Endothelial cell of umbilical vein (primary cell): ENCODE measurements at regions not wholly inside any gene's neighbourhood (a gene's known extent, or its start where the extent isn't known, plus 50 kb on each side); places are given as distances from the start of the nearest gene placed in this dataset.

Experiments
- BruUV-seq: library from RNA; stranded (reverse); fragments of 400-500 nt; replicated peaks from 2 replicates; lab custom pipeline; 2021; lab: Mats Ljungman, UMichigan
- CTCF ChIA-PET: fragments of 300-600, 350-600 bp; sonication (Branson Sonifier 250); formaldehyde crosslinking; loops from one replicate; lab custom pipeline; 2021; ENCODE audit warnings: antibody characterized with exemption, inconsistent platforms; lab: Charles Lee
- POLR2A ChIA-PET: fragments of 300-600, 350-600 bp; sonication (Branson Sonifier 250); formaldehyde crosslinking; loops from one replicate; lab custom pipeline; 2021; ENCODE audit warnings: antibody characterized with exemption, inconsistent platforms; lab: Charles Lee
- DNase-seq: peaks from one replicate; pipeline ENCODE4 v3.0.0-alpha.2; 2011; ENCODE audit warnings: low read depth, low spot score
- FAIRE-seq: peaks from 2 replicates; lab custom pipeline; 2011; peaks lifted over from hg19 to GRCh38; lab: Jason Lieb, UNC
- H2AFZ ChIP-seq: 2 replicates; pipeline ENCODE4 v1.6.0; 2012; ENCODE audit warnings: low read depth, low read length, control low read depth, inconsistent platforms
- H3K27ac ChIP-seq: 2 replicates; pipeline ENCODE4 v1.5.1; 2011; ENCODE audit warnings: low read depth, mild to moderate bottlenecking, control low read depth, low read length, moderate library complexity; ENCODE audit not compliant: insufficient read depth
- H3K27me3 ChIP-seq, 2 experiments: 2 replicates each; pipeline versions ENCODE4 v1.6.0 to v1.6.1; 2011; ENCODE audit warnings: low read length in 2 of 2, mixed read lengths in 1 of 2; ENCODE audit not compliant: control insufficient read depth in 2 of 2, insufficient read depth in 2 of 2
- H3K36me3 ChIP-seq, 2 experiments: 2 replicates in 1 of 2; 3 replicates in 1 of 2; pipeline ENCODE4 v1.5.1; 2011; ENCODE audit warnings: low read length in 2 of 2, mild to moderate bottlenecking in 1 of 2, moderate library complexity in 1 of 2; ENCODE audit not compliant: control insufficient read depth in 2 of 2, insufficient read depth in 2 of 2; ENCODE audit errors: extremely low read depth in 1 of 2
- H3K4me1 ChIP-seq: 3 replicates; pipeline ENCODE4 v1.5.1; 2011; ENCODE audit warnings: mild to moderate bottlenecking, low read length; ENCODE audit not compliant: control insufficient read depth, insufficient read depth; ENCODE audit errors: extremely low read depth
- H3K4me2 ChIP-seq: 2 replicates; pipeline ENCODE4 v1.6.1; 2011; ENCODE audit warnings: low read length, control low read depth, mixed read lengths; ENCODE audit not compliant: insufficient read depth
- H3K4me3 ChIP-seq, 3 experiments: fragments of 200-600 bp in 1 of 3; sonication (generic), shearing (Covaris generic) in 1 of 3; replicated peaks in 1 of 3; 2 replicates each; pipeline ENCODE4 v1.5.1; 2011 to 2016; ENCODE audit warnings: control low read depth in 3 of 3, low read length in 3 of 3, mild to moderate bottlenecking in 2 of 3, inconsistent platforms in 1 of 3, low read depth in 1 of 3, moderate library complexity in 1 of 3; ENCODE audit not compliant: insufficient read depth in 1 of 3
- H3K79me2 ChIP-seq: 2 replicates; pipeline ENCODE4 v1.6.0; 2012; ENCODE audit warnings: low read length, inconsistent platforms; ENCODE audit not compliant: control insufficient read depth, insufficient read depth
- H3K9ac ChIP-seq: replicated peaks from 2 replicates; pipeline ENCODE3; 2011; ENCODE audit warnings: low read length, control low read depth; ENCODE audit not compliant: insufficient read depth; ENCODE audit errors: extremely low read depth
- H3K9me1 ChIP-seq: replicated peaks from 3 replicates; pipeline ENCODE4 v1.6.0; 2011; ENCODE audit warnings: mild to moderate bottlenecking, low read length; ENCODE audit not compliant: control insufficient read depth, insufficient read depth; ENCODE audit errors: extremely low read depth
- H3K9me3 ChIP-seq: replicated peaks from 2 replicates; pipeline ENCODE4 v1.5.1; 2012; ENCODE audit warnings: low read length, inconsistent platforms; ENCODE audit not compliant: control insufficient read depth, insufficient read depth
- H4K20me1 ChIP-seq: replicated peaks from 2 replicates; pipeline ENCODE3; 2011; ENCODE audit warnings: mild to moderate bottlenecking, low read length; ENCODE audit not compliant: control insufficient read depth, insufficient read depth; ENCODE audit errors: extremely low read depth
- CTCF ChIP-seq, 2 donors: IDR thresholded peaks; 1 replicate in 1 of 2; 2 replicates in 1 of 2; pipeline ENCODE4 v1.5.1; 2011; ENCODE audit warnings: low read length in 2 of 2, mild to moderate bottlenecking in 2 of 2, moderate library complexity in 2 of 2, control low read depth in 1 of 2, inconsistent platforms in 1 of 2, low read depth in 1 of 2; ENCODE audit not compliant: insufficient read depth in 1 of 2; ENCODE audit errors: extremely low read depth in 1 of 2
- EZH2 ChIP-seq: IDR thresholded peaks from 2 replicates; pipeline ENCODE4 v1.6.1; 2012; ENCODE audit warnings: borderline replicate concordance, low read depth, mild to moderate bottlenecking, moderate library complexity, low read length, inconsistent platforms; ENCODE audit not compliant: severe bottlenecking
- FOS ChIP-seq: IDR thresholded peaks from 2 replicates; pipeline ENCODE4 v1.6.1; 2011; ENCODE audit warnings: mild to moderate bottlenecking, low read length, moderate library complexity, borderline replicate concordance; ENCODE audit not compliant: insufficient read depth
- GATA2 ChIP-seq: IDR thresholded peaks from 2 replicates; pipeline ENCODE4 v1.7.0; 2011; ENCODE audit warnings: low read depth, mild to moderate bottlenecking, moderate library complexity, mixed read lengths, low read length; ENCODE audit not compliant: insufficient read length, insufficient read depth
- MYC ChIP-seq: IDR thresholded peaks from one replicate; pipeline ENCODE4 v1.6.1; 2011; ENCODE audit warnings: mild to moderate bottlenecking, low read depth, low read length
- POLR2A ChIP-seq: IDR thresholded peaks from 2 replicates; pipeline ENCODE4 v1.6.1; 2012; ENCODE audit warnings: low read depth, mild to moderate bottlenecking, control low read depth, low read length
- POLR2AphosphoS5 ChIP-seq: IDR thresholded peaks from 2 replicates; pipeline ENCODE4 v1.6.1; 2012; ENCODE audit warnings: low read depth, mild to moderate bottlenecking, control low read depth, low read length, moderate library complexity; ENCODE audit not compliant: insufficient read depth
- dilution Hi-C: fragments of 300-500 bp; cut with MboI; formaldehyde crosslinking; loops from one replicate; pipeline ENCODE4 v1.15.0; 2019; ENCODE audit warnings: low sequenced_read_pairs; ENCODE audit not compliant: extremely low pct_ligation_motif_present
- intact Hi-C: fragments of 100-400 bp; cut with micrococcal nuclease; formaldehyde crosslinking; loops from one replicate; pipeline ENCODE4 v1.10.0; 2022
- TF ChIP-seq, protein P1 (sequence below): IDR thresholded peaks from 2 replicates; pipeline ENCODE4 v1.6.1; 2011; ENCODE audit not compliant: insufficient read depth, insufficient read length

DNA sequence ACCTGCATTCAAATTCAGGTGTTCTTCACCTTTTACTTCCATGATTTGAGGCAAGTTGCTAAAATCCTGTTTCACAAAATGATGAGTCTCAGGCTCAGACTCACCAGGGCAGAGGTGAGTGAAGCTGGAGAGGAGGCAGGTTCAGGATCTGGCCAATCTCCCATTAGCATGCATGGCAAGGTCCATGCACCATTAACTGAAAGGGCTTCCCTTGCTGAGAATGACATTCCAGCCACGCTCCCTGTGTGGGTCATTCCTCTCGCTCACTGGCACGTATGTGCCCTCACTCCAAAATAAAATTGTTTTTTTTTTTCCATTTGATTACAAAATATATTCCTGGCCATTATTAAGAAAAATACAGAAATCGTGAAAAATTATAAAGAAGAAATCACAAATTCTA, 257.6 kb downstream of the C12orf75 start:
- Histone ChIP-seq H3K9me1 (no peaks in the 10 kb centered on the region), H3K27ac (no peak overlapping the region), H3K4me1 (peaks cover 29% of the 10 kb centered on the region), H3K36me3 (no peaks in the 10 kb centered on the region), H3K9ac (no peak overlapping the region), H4K20me1 (no peaks in the 10 kb centered on the region), H3K4me3 (no peak overlapping the region), H3K79me2 (no peaks in the 10 kb centered on the region), H3K27me3 (no peaks in the 10 kb centered on the region), H3K4me2 (no peak overlapping the region), H3K9me3 (no peaks in the 10 kb centered on the region), H2AFZ (no peak overlapping the region)
- ChIA-PET POLR2A (no interaction called here), CTCF (interaction anchor here (1.3 to 3.0 kb wide), 7 partner anchors 13 to 636 kb away, joined by 3 to 24 read pairs (median 6); no protein-coding TSS in a partner anchor)
- dilution Hi-C loops (no loop called here), intact Hi-C loops (loop anchor here (5.0 kb wide), 1 partner anchor 101 kb away; no protein-coding TSS in a partner anchor)
- TF ChIP-seq, protein P1, sequence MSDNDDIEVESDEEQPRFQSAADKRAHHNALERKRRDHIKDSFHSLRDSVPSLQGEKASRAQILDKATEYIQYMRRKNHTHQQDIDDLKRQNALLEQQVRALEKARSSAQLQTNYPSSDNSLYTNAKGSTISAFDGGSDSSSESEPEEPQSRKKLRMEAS = no peak
- TF ChIP-seq MYC (no peak), CTCF (IDR thresholded peaks at IDR 0.05; ENCODE audit: extremely low read depth in 1 of 2, insufficient read depth in 1 of 2, low read depth in 1 of 2, low read length in 2 of 2) (no peak), POLR2AphosphoS5 (no peak), GATA2 (no peak), POLR2A (no peak), EZH2 (no peak), FOS (no peak)
- DNase-seq (no peak), FAIRE-seq (no peak)
- no TSS peak for BruUV-seq
